HCT116 (cell line): ENCODE measurements at regions not wholly inside any gene's neighbourhood (a gene's known extent, or its start where the extent isn't known, plus 50 kb on each side); places are given as distances from the start of the nearest gene placed in this dataset.

Experiments
- ATAC-seq: fragments of 200-7000 bp; cut with Tn5 transposase; 2 replicates; pipeline ENCODE4 v1.9.1; 2020; ENCODE audit warnings: mild to moderate bottlenecking, moderate library complexity
- BruUV-seq: library from RNA; stranded (reverse); fragments of 400-500 nt; replicated peaks from 2 replicates; lab custom pipeline; 2021; lab: Mats Ljungman, UMichigan
- CTCF ChIA-PET: fragments of 300-600 bp; sonication (Branson Sonifier 250); formaldehyde crosslinking; loops from one replicate; lab custom pipeline; 2021; ENCODE audit warnings: antibody characterized with exemption; lab: Charles Lee
- POLR2A ChIA-PET: fragments of 300-600, 350-600 bp; sonication (Branson Sonifier 250); formaldehyde crosslinking; loops from one replicate; lab custom pipeline; 2021; ENCODE audit warnings: antibody characterized with exemption; lab: Charles Lee
- RAD21 ChIA-PET, 2 experiments: fragments of 300-600 bp; sonication (Branson Sonifier 250); formaldehyde crosslinking; loops; one replicate each; lab custom pipeline; 2023; ENCODE audit warnings: low total read pairs in 2 of 2; ENCODE audit not compliant: uncharacterized antibody in 2 of 2, unreplicated experiment in 2 of 2, low non-redundant PET in 1 of 2; lab: Charles Lee
- DNase-seq: peaks from one replicate; pipeline ENCODE4 v3.0.0-alpha.2; 2010; ENCODE audit warnings: low read depth, low spot score
- H2AFZ ChIP-seq: fragments of 200-600 bp; shearing (Covaris generic), sonication (generic); 2 replicates; pipeline ENCODE4 v1.6.1; 2017; ENCODE audit warnings: low read depth, mixed run types, mixed read lengths, antibody characterized with exemption, low read length; ENCODE audit not compliant: poor library complexity, severe bottlenecking
- H3K27ac ChIP-seq: 2 replicates; pipeline ENCODE4 v1.5.1; 2012; ENCODE audit warnings: low read depth, low read length
- H3K27me3 ChIP-seq: fragments of 200-600 bp; sonication (generic); 2 replicates; pipeline ENCODE4 v1.6.1; 2016; ENCODE audit warnings: mixed run types, low read length, mixed read lengths; ENCODE audit not compliant: insufficient read depth
- H3K36me3 ChIP-seq, 2 experiments: fragments of 200-500 bp in 1 of 2; fragments of 200-600 bp in 1 of 2; sonication (Bioruptor generic) in 1 of 2; sonication (generic) in 1 of 2; 2 replicates each; pipeline versions ENCODE4 v1.5.1 to v1.6.1; 2014 to 2016; ENCODE audit warnings: low read length in 2 of 2, inconsistent platforms in 1 of 2, mixed read lengths in 1 of 2, mixed run types in 1 of 2; ENCODE audit not compliant: insufficient read depth in 2 of 2, control insufficient read depth in 1 of 2
- H3K4me1 ChIP-seq, 2 experiments: fragments of 200-600 bp in 1 of 2; sonication (generic) in 1 of 2; 2 replicates each; pipeline versions ENCODE4 v1.5.1 to v1.6.1; 2012 to 2017; ENCODE audit warnings: low read length in 2 of 2, inconsistent platforms in 1 of 2, mild to moderate bottlenecking in 1 of 2, mixed read lengths in 1 of 2, mixed run types in 1 of 2, moderate library complexity in 1 of 2; ENCODE audit not compliant: insufficient read depth in 2 of 2, control insufficient read depth in 1 of 2
- H3K4me2 ChIP-seq: fragments of 200-600 bp; sonication (generic); 2 replicates; pipeline ENCODE4 v1.6.1; 2017; ENCODE audit warnings: mixed run types, low read length, mixed read lengths
- H3K4me3 ChIP-seq, 2 experiments: fragments of 200-600 bp in 1 of 2; sonication (generic) in 1 of 2; replicated peaks in 1 of 2; 2 replicates each; pipeline ENCODE4 v1.5.1; 2011 to 2016; ENCODE audit warnings: low read length in 2 of 2, control low read depth in 1 of 2, low read depth in 1 of 2, mild to moderate bottlenecking in 1 of 2, mixed read lengths in 1 of 2, mixed run types in 1 of 2
- H3K79me2 ChIP-seq: fragments of 200-600 bp; sonication (generic); 2 replicates; pipeline ENCODE4 v1.6.1; 2017; ENCODE audit warnings: mild to moderate bottlenecking, mixed run types, low read length, moderate library complexity, mixed read lengths; ENCODE audit not compliant: insufficient read depth
- H3K9ac ChIP-seq: fragments of 200-600 bp; sonication (generic); 2 replicates; pipeline ENCODE4 v1.6.1; 2016; ENCODE audit warnings: low read length, mixed read lengths
- H3K9me2 ChIP-seq: fragments of 200-600 bp; sonication (generic), shearing (Covaris generic); 2 replicates; pipeline ENCODE4 v1.6.1; 2017; ENCODE audit warnings: mixed run types, mild to moderate bottlenecking, moderate library complexity; ENCODE audit not compliant: insufficient read depth
- H3K9me3 ChIP-seq, 2 experiments: fragments of 200-500 bp in 1 of 2; fragments of 200-600 bp in 1 of 2; sonication (Bioruptor generic) in 1 of 2; sonication (generic) in 1 of 2; 2 replicates each; pipeline ENCODE4 v1.6.1; 2014 to 2017; ENCODE audit warnings: low read length in 2 of 2, mixed read lengths in 2 of 2, inconsistent platforms in 1 of 2, low read depth in 1 of 2, mild to moderate bottlenecking in 1 of 2, mixed run types in 1 of 2, moderate library complexity in 1 of 2; ENCODE audit not compliant: control insufficient read depth in 1 of 2, insufficient read depth in 1 of 2
- H4K20me1 ChIP-seq: fragments of 200-600 bp; sonication (generic), shearing (Covaris generic); 2 replicates; pipeline ENCODE4 v1.6.1; 2017; ENCODE audit warnings: mixed run types, mild to moderate bottlenecking, moderate library complexity; ENCODE audit not compliant: insufficient read depth
- CBX3 ChIP-seq: IDR thresholded peaks from 2 replicates; pipeline ENCODE4 v1.6.1; 2012; ENCODE audit warnings: low read depth
- EGR1 ChIP-seq: IDR thresholded peaks from 2 replicates; pipeline ENCODE4 v1.6.1; 2012; ENCODE audit warnings: low read depth
- ELF1 ChIP-seq: IDR thresholded peaks from 2 replicates; pipeline ENCODE4 v1.6.1; 2012; ENCODE audit warnings: low read depth, borderline replicate concordance
- FOSL1 ChIP-seq: IDR thresholded peaks from 2 replicates; pipeline ENCODE4 v1.6.1; 2012; ENCODE audit warnings: low read depth
- POLR2A ChIP-seq: IDR thresholded peaks from 2 replicates; pipeline ENCODE4 v1.7.0; 2011; ENCODE audit warnings: borderline replicate concordance; ENCODE audit not compliant: insufficient read depth, insufficient read length; ENCODE audit errors: extremely low read depth
- POLR2AphosphoS5 ChIP-seq: IDR thresholded peaks from 2 replicates; pipeline ENCODE4 v1.6.1; 2011; ENCODE audit warnings: mild to moderate bottlenecking, low read depth, low read length, moderate library complexity
- RAD21 ChIP-seq: IDR thresholded peaks from 2 replicates; pipeline ENCODE4 v1.6.1; 2012; ENCODE audit warnings: low read depth, mild to moderate bottlenecking
- REST ChIP-seq: IDR thresholded peaks from 2 replicates; pipeline ENCODE4 v1.6.1; 2012; ENCODE audit warnings: low read depth
- SIN3A ChIP-seq: IDR thresholded peaks from 2 replicates; pipeline ENCODE4 v1.6.1; 2012; ENCODE audit warnings: low read depth
- SRF ChIP-seq: IDR thresholded peaks from 2 replicates; pipeline ENCODE4 v1.6.1; 2012; ENCODE audit warnings: low read depth
- TCF7L2 ChIP-seq: IDR thresholded peaks from 2 replicates; pipeline ENCODE4 v1.7.0; 2011; ENCODE audit warnings: borderline replicate concordance, inconsistent platforms; ENCODE audit not compliant: insufficient read depth, insufficient read length; ENCODE audit errors: extremely low read depth
- intact Hi-C: fragments of 100-400 bp; cut with micrococcal nuclease; formaldehyde crosslinking; loops from 2 replicates; pipeline ENCODE4 v1.10.0; 2022
- TF ChIP-seq, protein P1 (sequence below): IDR thresholded peaks from 2 replicates; pipeline ENCODE4 v1.6.1; 2012
- TF ChIP-seq, protein P2 (sequence below): IDR thresholded peaks from 2 replicates; pipeline ENCODE4 v1.6.1; 2012

- Histone ChIP-seq H3K27ac (no peak overlapping the region), H3K4me2 (no peak overlapping the region), H3K4me3 (no peak overlapping the region), H4K20me1 (no peaks in the 10 kb centered on the region), H3K9me3 (no peaks in the 10 kb centered on the region), H3K9ac (no peak overlapping the region), H3K79me2 (no peaks in the 10 kb centered on the region), H2AFZ (no peak overlapping the region), H3K4me1 (no peaks in the 10 kb centered on the region), H3K36me3 (no peaks in the 10 kb centered on the region), H3K9me2 (no peaks in the 10 kb centered on the region), H3K27me3 (0 out of 2 replicates have a peak, but pooled peaks cover 9% of the 10 kb centered on the region)
- RAD21 ChIA-PET: no interaction called here
- TF ChIP-seq POLR2AphosphoS5 (no peak), SIN3A (no peak), TCF7L2 (no peak), REST (no peak), EGR1 (no peak), SRF (no peak), ELF1 (no peak), FOSL1 (no peak), RAD21 (no peak), CBX3 (no peak), POLR2A (no peak)
- TF ChIP-seq, protein P1, sequence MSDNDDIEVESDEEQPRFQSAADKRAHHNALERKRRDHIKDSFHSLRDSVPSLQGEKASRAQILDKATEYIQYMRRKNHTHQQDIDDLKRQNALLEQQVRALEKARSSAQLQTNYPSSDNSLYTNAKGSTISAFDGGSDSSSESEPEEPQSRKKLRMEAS: no peak
- TF ChIP-seq, protein P2, sequence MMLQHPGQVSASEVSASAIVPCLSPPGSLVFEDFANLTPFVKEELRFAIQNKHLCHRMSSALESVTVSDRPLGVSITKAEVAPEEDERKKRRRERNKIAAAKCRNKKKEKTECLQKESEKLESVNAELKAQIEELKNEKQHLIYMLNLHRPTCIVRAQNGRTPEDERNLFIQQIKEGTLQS: no peak
- ATAC-seq: no peak
- BruUV-seq: no TSS peak
- POLR2A ChIA-PET: no interaction called here
- CTCF ChIA-PET: no interaction called here
- intact Hi-C loops: no loop called here
- no peak for DNase-seq
Observed at GRCh38 chr5:112625246-112625645, 112.4 kb upstream of the APC start.
